NCI-H446 (cell line): ENCODE measurements at regions not wholly inside any gene's neighbourhood (a gene's known extent, or its start where the extent isn't known, plus 50 kb on each side); places are given as distances from the start of the nearest gene placed in this dataset.
"Not testable (repeated sequence)": the region's sequence is repeated elsewhere in the genome, so short reads cannot be mapped to it uniquely, and the experiment has no call there.

ENCODE experiments used
- DNase-seq, 2 experiments: peaks; one replicate each; lab custom pipeline; 2025; lab: John Stamatoyannopoulos, UW

GRCh38 chr12:84495711-84496110, 416.9 kb downstream of the SLC6A15 start:
- no peak for DNase-seq

DNA sequence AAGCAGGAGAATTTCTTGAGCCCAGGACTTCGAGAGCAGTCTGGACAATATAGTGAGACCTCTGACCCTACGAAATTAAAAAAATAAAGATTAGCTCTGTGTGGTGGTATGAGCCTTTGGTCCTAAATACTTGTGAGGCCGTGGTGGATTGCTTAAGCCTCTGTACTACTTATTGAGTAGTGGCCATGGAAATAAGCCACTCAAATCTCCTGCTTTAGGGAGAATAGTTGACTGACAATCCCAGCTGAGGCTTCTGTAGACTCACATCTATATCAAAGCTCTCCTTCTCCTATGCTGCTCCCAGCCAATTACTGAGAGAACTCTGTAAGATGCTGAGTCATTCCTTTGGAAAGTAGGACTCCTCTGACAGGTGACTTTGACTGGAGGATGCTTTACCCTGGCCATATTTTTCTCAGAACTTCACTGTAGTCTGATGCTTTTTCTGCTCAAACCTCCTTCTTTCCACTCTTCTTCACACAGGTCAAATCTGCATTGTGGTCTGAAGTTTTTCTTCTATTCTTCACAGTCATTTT, 420.2 kb downstream of the SLC6A15 start:
- no peak for DNase-seq

GRCh38 chr12:84484798-84485197, 427.8 kb downstream of the SLC6A15 start:
- DNase-seq = no peak

DNA sequence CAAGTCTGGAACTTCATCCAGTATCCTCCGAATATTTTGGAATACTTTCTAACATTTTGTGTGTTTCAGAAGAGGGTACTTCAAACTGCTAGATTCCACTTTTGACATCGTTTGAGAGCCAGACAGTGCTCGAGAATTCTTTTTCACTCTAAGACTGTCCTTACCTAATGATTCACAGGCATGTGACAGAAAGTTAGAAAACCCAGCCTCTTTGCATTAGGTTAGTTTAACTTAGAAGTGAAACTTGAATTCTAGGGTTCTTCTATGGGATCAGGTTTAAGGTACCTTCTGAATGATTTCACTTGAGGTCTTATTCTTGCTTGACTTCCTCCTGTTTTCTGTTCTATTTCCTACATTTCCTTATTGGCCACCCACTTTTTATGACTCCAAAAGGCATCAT, 431.8 kb downstream of the SLC6A15 start:
- no peak for DNase-seq

- DNase-seq = no peak
Observed at GRCh38 chr12:84470361-84470760, 442.2 kb downstream of the SLC6A15 start.

DNA sequence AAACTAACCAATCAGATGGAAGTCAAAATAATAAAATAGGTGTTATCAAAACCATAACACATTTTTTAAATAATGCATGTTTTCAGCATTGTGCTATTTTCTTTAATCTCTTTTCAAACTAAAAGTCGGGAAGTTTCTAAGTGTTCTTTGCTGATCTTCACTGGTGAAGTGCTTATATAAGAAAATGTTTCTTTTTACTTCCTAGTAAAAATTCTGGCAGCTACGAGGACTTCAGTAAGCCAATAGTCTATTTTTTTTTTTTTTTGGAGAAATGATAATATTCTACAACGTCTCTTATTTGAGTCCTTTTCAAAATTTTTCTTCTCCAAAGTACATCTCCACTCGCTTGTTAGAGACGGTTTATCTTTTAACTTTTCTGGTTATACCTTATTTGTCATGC, 448.0 kb downstream of the SLC6A15 start:
- DNase-seq = no peak

DNA sequence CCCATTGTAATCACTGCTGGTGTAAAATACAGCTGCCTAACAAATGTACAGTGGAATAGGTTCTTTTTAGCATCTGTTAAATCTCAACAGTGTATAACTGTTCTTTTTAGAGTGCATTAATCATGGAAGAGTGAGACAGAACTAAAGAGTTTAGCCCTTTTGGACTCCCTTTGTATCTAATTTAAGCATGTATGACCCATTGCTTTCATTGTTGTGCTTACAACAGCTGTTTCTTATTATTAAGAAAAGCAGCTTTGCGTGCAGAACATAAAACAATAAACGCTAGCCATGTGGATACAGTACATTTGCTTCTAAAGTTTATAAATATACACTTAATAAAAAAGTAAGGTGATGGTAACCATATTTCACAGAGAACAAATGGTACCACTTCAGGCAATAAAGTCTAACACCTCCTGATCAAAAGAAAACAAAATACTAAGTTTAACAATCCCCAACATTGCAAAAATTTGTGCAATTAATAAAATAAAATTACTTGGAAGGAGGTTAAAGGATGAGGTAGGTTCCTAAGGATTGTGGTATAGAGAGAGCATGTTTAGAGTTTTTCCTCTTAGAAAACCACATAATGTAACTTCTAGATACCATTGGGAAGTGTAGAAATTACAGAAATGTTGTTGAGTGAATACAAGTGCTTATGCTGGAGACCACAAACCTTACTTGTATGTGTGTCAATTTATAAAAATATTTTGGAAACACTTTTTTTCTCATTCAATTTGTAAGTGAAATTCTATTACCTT, 448.7 kb downstream of the SLC6A15 start:
- DNase-seq = no peak

DNA sequence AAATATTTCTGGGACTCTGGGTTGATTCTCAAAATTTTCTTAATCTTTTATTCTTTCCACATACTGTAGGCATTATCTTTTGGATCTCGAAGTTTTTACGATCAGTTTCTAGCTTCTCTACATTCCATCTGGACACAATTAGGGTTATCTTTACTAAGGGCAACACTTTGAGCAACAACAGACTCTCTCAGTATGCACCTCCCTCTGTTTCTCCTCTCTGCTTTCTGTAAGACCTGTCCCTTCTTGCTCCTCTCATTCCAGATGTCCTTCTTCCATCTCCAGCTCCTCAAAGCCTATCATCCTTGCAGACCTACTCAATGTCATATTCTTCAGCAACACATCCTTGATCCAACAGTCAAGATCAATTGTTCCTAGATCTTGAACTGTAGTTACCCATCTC, 457.0 kb downstream of the SLC6A15 start:
- DNase-seq = no peak

DNA sequence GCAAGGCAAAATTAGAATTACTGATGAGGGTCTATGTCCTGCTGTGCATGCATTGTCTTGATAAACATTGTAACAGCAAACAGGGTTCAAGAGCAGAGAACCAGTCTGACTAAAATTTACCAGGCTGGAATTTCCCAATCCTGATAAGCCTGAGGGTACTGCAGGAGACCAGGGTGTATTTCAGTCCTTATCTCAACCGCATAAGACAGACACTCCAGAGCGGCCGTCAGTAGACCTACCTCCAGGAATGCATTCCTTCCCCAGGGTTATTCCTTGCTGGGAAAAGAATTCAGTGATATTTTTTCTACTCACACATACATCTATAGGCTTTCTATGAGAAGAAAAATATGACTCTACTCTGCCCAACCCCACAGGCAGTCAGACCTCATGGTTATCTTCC, 466.1 kb downstream of the SLC6A15 start:
- not testable (repeated sequence) for DNase-seq

DNA sequence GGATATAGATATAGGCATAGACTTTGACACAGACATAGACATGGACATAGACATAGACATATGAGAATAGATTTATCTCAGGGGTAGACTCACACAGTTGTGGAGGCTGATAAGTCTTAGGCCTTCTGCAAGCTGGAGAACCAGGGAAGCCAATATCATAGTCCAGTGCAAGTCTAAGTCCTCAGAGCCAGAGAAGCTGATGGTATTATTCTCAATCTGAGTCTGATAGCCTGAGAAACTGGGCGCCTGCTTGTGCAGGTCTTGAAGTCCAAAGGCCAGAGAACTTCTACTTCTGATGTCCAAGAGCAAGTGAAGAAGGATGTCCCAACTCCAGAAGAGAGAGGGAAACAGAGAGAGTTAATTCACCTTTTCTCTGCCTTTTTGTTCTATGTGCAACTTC, 476.5 kb downstream of the SLC6A15 start:
- DNase-seq = no peak

DNA sequence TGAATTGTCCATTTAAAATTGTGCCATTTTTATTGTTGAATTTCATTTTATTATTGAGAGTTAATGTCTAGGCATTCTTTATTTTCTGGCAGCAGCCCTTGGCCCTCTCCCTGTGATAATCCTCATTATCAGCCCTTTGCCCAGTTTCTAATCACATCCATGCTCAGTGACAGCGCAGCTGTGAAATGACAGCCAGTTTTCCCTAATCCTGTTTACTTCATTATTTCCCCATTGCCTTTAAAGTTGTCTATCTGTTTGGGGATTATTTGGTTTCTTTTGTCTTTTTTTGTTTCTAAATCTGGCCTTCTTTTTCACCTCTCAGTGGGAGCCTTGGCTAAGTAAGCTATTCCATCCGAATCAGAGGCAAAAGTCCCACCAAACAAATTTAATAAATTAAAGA, 476.9 kb downstream of the SLC6A15 start:
- DNase-seq = no peak

- DNase-seq = no peak
Observed at GRCh38 chr12:84422340-84422739, 490.3 kb downstream of the SLC6A15 start.

DNA sequence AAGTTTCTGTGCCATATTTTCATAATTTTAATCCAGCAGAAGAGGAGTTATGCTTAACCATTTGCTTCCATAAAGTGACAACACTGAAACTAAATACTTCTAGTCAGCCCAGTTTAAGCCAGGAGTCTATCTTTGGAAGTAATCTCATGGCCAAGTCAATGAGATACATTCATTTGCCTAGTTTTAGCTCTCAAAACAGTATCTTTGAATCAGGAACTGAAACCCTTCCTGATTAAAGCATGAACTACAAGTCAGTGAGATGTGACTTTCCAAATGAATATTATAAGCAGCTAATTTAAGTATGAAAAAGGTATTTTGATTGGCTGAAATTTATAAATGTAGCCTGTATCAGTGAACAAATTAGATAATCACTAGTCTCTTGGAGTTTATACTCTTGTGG, 491.5 kb downstream of the SLC6A15 start:
- DNase-seq = no peak

DNA sequence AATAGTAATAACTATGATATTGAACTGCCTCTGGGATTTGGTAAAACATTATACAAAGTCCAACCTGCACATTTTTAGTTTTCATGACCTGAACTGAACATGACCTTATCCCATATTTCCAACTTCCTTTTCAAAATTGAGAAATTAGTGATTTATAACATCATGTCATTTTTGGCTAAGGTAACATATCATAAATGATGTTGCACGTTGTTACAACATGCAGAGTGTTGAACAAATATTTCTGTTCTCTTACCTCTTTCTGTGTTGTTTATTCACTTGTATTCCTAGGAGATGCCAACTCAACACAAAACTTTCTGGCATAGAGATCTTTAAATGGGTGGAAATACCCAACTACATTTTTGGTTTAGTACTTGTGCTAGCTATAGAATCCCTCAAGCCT, 496.0 kb downstream of the SLC6A15 start:
- DNase-seq = no peak

DNA sequence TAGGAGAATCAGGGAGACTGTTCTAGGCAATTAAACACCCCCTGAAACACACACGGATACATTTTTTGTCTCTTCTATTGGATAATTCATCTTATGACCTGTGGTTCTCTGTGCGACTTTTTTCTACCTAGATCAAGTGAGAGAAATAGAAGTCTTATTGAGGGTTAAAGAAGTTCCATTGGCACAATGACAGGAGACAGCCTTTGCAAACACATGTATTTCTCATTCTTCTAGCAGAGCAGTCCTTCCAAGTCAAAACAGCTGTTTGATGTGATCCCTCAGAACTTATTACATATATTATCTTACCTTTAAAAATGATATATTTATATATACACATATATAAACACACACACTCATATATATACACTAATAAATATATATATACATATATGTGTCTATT, 496.7 kb downstream of the SLC6A15 start:
- no peak for DNase-seq

GRCh38 chr12:84413656-84414055, 498.9 kb downstream of the SLC6A15 start:
- no peak for DNase-seq

DNA sequence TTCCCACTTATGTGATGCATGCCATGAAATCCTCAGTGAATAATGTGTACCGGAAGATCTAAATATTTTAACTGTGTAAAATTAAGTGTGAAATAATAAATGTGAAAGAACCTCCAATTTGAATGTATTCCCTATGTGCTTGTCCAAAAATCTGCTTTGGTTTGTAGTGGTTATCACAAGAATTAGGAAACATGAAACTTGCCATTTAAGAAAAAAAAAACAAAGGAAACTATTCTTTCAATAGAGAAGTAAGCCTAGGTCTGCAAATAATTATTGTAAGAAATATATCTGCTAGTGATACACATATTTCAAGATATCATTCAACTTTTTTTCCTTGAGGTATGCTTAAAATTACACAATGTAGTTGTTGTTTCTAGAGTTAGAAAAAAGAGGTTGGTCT, 500.4 kb downstream of the SLC6A15 start:
- DNase-seq = no peak

- no peak for DNase-seq
Observed at GRCh38 chr12:84411031-84411430, 501.6 kb downstream of the SLC6A15 start.

- no peak for DNase-seq
Observed at GRCh38 chr12:84408936-84409335, 503.7 kb downstream of the SLC6A15 start.

- not testable (repeated sequence) for DNase-seq
Observed at GRCh38 chr12:84406720-84407119, 505.9 kb downstream of the SLC6A15 start.

- DNase-seq = no peak
Observed at GRCh38 chr12:84397846-84398245, 514.8 kb downstream of the SLC6A15 start.

GRCh38 chr12:84397263-84397662, 515.3 kb downstream of the SLC6A15 start:
- DNase-seq = peak in 1 of 2 experiments; percentile 50

DNA sequence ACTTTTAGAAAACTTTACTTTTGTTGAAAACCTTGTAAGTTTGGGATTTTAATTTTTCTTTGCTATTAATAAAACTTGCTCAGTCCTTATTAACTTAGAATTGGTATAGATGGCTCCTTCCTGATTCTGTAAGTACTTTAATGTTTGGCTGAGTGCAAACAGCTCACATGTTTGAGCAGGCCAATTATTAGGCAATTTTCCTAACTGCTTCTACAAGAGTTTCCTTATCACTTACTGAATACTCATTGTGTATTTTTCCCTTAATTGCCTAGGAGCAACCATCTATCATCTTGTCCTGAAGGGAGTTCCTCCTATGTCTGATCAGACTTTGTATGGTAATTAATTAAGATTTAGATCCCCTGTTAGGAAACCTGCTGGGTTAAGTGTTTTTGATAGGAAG, 521.4 kb downstream of the SLC6A15 start:
- DNase-seq = not testable (repeated sequence)

GRCh38 chr12:84384384-84384783, 528.2 kb downstream of the SLC6A15 start:
- DNase-seq = no peak
